Astrocyte (in vitro differentiated cells and primary cell): ENCODE measurements at regions not wholly inside any gene's neighbourhood (a gene's known extent, or its start where the extent isn't known, plus 50 kb on each side); places are given as distances from the start of the nearest gene placed in this dataset.

Source experiments
- CTCF ChIP-seq: IDR thresholded peaks from 2 replicates; pipeline ENCODE4 v1.5.1; 2011; ENCODE audit warnings: low read depth, mild to moderate bottlenecking, inconsistent platforms, low read length, moderate library complexity; ENCODE audit not compliant: insufficient read depth
- EZH2 ChIP-seq: IDR thresholded peaks from 2 replicates; pipeline ENCODE4 v1.6.1; 2012; ENCODE audit warnings: mild to moderate bottlenecking, low read length, inconsistent platforms; ENCODE audit not compliant: insufficient read depth

GRCh38 chr2:107303964-107304363 lies 418.0 kb upstream of the ST6GAL2 start:
- TF ChIP-seq EZH2 (no peak), CTCF (no peak)
